ENCODE measurements at regions not wholly inside any gene's neighbourhood (a gene's known extent, or its start where the extent isn't known, plus 50 kb on each side); places are given as distances from the start of the nearest gene placed in this dataset.

DNA sequence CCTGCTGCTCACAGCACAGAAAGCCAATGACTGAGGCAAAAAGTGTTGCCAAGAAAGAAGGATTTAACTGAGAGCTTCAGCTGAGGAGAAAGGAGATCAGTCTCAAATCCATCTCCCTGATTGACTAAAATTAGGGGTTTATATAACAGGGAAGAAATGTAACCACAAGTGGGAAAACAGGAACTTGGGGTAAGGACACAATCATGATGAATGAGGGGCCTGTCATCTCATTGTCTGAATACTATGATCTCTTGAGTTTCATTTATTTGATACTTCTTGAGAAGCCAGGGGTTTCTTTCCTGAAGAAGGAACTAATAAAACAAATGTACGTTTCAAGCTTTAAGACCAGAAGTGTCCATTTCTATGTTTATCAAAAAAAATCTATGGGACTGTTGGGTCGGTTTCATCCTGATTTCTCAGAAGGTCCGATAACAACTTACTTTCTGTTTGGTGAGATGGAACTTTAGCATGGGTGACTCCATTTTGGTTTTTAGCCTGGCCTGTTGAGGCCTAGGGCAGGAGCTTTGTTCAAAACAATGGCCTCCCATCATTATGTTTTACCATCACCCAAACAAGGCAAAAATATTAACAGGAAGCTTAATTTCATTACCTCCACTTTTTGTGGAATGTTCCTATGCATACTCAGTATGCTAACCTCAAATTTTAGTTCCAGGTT, 76.6 kb upstream of the PIAS1 start:
- H4K20me1 ChIP-seq (replicated peaks; ENCODE audit: insufficient read depth) = no peaks in the 10 kb centered on the region
- no peaks in the 10 kb centered on the region for H3F3A ChIP-seq (replicated peaks; ENCODE audit: low read depth)
- no peaks in the 10 kb centered on the region for H3K36me3 ChIP-seq (ENCODE audit: insufficient read depth)
- H3K4me3 Mint-ChIP-seq = no peak overlapping the region
- H3K27me3 ChIP-seq (ENCODE audit: insufficient read depth) = no peaks in the 10 kb centered on the region
- no peak overlapping the region for H3K4me3 ChIP-seq
- peaks cover 4% of the 10 kb centered on the region for H3K27me3 Mint-ChIP-seq (ENCODE audit: insufficient read depth, low read depth, poor library complexity)
- peaks cover 3% of the 10 kb centered on the region; the same call in 2 of the 3 replicates for H3K9me3 Mint-ChIP-seq
- no peak overlapping the region for H3K27ac Mint-ChIP-seq
- DNase-seq (ENCODE audit: low spot score) (no peak), ATAC-seq (no peak)
- H3K36me3 Mint-ChIP-seq (ENCODE audit: low read depth) = peaks cover 3% of the 10 kb centered on the region; the same call in 2 of the 3 replicates
- H3K4me2 ChIP-seq = no peak overlapping the region
- no peaks in the 10 kb centered on the region for H3K9me2 ChIP-seq (ENCODE audit: insufficient read depth)
- TF ChIP-seq, protein P1, sequence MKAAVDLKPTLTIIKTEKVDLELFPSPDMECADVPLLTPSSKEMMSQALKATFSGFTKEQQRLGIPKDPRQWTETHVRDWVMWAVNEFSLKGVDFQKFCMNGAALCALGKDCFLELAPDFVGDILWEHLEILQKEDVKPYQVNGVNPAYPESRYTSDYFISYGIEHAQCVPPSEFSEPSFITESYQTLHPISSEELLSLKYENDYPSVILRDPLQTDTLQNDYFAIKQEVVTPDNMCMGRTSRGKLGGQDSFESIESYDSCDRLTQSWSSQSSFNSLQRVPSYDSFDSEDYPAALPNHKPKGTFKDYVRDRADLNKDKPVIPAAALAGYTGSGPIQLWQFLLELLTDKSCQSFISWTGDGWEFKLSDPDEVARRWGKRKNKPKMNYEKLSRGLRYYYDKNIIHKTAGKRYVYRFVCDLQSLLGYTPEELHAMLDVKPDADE (IDR thresholded peaks at IDR 0.05) = no peak
- TF ChIP-seq, protein P2, sequence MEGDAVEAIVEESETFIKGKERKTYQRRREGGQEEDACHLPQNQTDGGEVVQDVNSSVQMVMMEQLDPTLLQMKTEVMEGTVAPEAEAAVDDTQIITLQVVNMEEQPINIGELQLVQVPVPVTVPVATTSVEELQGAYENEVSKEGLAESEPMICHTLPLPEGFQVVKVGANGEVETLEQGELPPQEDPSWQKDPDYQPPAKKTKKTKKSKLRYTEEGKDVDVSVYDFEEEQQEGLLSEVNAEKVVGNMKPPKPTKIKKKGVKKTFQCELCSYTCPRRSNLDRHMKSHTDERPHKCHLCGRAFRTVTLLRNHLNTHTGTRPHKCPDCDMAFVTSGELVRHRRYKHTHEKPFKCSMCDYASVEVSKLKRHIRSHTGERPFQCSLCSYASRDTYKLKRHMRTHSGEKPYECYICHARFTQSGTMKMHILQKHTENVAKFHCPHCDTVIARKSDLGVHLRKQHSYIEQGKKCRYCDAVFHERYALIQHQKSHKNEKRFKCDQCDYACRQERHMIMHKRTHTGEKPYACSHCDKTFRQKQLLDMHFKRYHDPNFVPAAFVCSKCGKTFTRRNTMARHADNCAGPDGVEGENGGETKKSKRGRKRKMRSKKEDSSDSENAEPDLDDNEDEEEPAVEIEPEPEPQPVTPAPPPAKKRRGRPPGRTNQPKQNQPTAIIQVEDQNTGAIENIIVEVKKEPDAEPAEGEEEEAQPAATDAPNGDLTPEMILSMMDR (conservative IDR thresholded peaks at IDR 0.05; ENCODE audit: low read depth in 2 of 2) = no peak
- TF ChIP-seq NANOG (IDR thresholded peaks at IDR 0.05; ENCODE audit: borderline replicate concordance) (no peak), STAT1 (IDR thresholded peaks at IDR 0.05; ENCODE audit: unreplicated experiment) (no peak), POLR2AphosphoS5 (IDR thresholded peaks at IDR 0.05; ENCODE audit: low read depth) (no peak), EZH2 (IDR thresholded peaks at IDR 0.05; ENCODE audit: low read depth, unreplicated experiment) (no peak), CREB1 (CRISPR knock-in tag; IDR thresholded peaks at IDR 0.05; ENCODE audit: low read depth) (no peak), JUNB (IDR thresholded peaks at IDR 0.05; ENCODE audit: unreplicated experiment) (no peak), ZNF331 (CRISPR knock-in tag; IDR thresholded peaks at IDR 0.05; ENCODE audit: low read depth) (no peak), ZNF114 (CRISPR knock-in tag; IDR thresholded peaks at IDR 0.05) (no peak), EZH2phosphoT487 (IDR thresholded peaks at IDR 0.05; ENCODE audit: unreplicated experiment) (no peak)
- TF ChIP-seq, protein P3, sequence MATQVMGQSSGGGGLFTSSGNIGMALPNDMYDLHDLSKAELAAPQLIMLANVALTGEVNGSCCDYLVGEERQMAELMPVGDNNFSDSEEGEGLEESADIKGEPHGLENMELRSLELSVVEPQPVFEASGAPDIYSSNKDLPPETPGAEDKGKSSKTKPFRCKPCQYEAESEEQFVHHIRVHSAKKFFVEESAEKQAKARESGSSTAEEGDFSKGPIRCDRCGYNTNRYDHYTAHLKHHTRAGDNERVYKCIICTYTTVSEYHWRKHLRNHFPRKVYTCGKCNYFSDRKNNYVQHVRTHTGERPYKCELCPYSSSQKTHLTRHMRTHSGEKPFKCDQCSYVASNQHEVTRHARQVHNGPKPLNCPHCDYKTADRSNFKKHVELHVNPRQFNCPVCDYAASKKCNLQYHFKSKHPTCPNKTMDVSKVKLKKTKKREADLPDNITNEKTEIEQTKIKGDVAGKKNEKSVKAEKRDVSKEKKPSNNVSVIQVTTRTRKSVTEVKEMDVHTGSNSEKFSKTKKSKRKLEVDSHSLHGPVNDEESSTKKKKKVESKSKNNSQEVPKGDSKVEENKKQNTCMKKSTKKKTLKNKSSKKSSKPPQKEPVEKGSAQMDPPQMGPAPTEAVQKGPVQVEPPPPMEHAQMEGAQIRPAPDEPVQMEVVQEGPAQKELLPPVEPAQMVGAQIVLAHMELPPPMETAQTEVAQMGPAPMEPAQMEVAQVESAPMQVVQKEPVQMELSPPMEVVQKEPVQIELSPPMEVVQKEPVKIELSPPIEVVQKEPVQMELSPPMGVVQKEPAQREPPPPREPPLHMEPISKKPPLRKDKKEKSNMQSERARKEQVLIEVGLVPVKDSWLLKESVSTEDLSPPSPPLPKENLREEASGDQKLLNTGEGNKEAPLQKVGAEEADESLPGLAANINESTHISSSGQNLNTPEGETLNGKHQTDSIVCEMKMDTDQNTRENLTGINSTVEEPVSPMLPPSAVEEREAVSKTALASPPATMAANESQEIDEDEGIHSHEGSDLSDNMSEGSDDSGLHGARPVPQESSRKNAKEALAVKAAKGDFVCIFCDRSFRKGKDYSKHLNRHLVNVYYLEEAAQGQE (IDR thresholded peaks at IDR 0.05; ENCODE audit: unreplicated experiment) = no peak
- TF ChIP-seq, protein P4, sequence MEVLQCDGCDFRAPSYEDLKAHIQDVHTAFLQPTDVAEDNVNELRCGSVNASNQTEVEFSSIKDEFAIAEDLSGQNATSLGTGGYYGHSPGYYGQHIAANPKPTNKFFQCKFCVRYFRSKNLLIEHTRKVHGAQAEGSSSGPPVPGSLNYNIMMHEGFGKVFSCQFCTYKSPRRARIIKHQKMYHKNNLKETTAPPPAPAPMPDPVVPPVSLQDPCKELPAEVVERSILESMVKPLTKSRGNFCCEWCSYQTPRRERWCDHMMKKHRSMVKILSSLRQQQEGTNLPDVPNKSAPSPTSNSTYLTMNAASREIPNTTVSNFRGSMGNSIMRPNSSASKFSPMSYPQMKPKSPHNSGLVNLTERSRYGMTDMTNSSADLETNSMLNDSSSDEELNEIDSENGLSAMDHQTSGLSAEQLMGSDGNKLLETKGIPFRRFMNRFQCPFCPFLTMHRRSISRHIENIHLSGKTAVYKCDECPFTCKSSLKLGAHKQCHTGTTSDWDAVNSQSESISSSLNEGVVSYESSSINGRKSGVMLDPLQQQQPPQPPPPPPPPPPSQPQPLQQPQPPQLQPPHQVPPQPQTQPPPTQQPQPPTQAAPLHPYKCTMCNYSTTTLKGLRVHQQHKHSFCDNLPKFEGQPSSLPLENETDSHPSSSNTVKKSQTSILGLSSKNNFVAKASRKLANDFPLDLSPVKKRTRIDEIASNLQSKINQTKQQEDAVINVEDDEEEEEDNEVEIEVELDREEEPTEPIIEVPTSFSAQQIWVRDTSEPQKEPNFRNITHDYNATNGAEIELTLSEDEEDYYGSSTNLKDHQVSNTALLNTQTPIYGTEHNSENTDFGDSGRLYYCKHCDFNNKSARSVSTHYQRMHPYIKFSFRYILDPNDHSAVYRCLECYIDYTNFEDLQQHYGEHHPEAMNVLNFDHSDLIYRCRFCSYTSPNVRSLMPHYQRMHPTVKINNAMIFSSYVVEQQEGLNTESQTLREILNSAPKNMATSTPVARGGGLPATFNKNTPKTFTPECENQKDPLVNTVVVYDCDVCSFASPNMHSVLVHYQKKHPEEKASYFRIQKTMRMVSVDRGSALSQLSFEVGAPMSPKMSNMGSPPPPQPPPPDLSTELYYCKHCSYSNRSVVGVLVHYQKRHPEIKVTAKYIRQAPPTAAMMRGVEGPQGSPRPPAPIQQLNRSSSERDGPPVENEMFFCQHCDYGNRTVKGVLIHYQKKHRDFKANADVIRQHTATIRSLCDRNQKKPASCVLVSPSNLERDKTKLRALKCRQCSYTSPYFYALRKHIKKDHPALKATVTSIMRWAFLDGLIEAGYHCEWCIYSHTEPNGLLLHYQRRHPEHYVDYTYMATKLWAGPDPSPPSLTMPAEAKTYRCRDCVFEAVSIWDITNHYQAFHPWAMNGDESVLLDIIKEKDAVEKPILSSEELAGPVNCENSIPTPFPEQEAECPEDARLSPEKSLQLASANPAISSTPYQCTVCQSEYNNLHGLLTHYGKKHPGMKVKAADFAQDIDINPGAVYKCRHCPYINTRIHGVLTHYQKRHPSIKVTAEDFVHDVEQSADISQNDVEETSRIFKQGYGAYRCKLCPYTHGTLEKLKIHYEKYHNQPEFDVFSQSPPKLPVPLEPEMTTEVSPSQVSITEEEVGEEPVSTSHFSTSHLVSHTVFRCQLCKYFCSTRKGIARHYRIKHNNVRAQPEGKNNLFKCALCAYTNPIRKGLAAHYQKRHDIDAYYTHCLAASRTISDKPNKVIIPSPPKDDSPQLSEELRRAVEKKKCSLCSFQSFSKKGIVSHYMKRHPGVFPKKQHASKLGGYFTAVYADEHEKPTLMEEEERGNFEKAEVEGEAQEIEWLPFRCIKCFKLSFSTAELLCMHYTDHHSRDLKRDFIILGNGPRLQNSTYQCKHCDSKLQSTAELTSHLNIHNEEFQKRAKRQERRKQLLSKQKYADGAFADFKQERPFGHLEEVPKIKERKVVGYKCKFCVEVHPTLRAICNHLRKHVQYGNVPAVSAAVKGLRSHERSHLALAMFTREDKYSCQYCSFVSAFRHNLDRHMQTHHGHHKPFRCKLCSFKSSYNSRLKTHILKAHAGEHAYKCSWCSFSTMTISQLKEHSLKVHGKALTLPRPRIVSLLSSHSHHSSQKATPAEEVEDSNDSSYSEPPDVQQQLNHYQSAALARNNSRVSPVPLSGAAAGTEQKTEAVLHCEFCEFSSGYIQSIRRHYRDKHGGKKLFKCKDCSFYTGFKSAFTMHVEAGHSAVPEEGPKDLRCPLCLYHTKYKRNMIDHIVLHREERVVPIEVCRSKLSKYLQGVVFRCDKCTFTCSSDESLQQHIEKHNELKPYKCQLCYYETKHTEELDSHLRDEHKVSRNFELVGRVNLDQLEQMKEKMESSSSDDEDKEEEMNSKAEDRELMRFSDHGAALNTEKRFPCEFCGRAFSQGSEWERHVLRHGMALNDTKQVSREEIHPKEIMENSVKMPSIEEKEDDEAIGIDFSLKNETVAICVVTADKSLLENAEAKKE (CRISPR knock-in tag; IDR thresholded peaks at IDR 0.05) = no peak
- H3K4me1 Mint-ChIP-seq = peaks cover 4% of the 10 kb centered on the region; the same call in 2 of the 3 replicates
- H3K79me2 ChIP-seq (replicated peaks; ENCODE audit: insufficient read depth) = no peaks in the 10 kb centered on the region
- no peaks in the 10 kb centered on the region for H3K4me1 ChIP-seq (ENCODE audit: insufficient read depth)
- peak overlapping the region; percentile 52 for H2AFZ ChIP-seq
- H3K27ac ChIP-seq (ENCODE audit: low read depth) = no peak overlapping the region
